ELF-1 (cell line): ENCODE measurements at regions not wholly inside any gene's neighbourhood (a gene's known extent, or its start where the extent isn't known, plus 50 kb on each side); places are given as distances from the start of the nearest gene placed in this dataset.
"Not testable (repeated sequence)": the region's sequence is repeated elsewhere in the genome, so short reads cannot be mapped to it uniquely, and the experiment has no call there.

ENCODE experiments used
- DNase-seq: peaks from one replicate; pipeline ENCODE4 v3.0.0-alpha.2; 2016; ENCODE audit warnings: low read depth, low spot score

- DNase-seq: no peak
Observed at GRCh38 chr6:112459758-112460304, 112.7 kb downstream of the RFPL4B start.

- no peak for DNase-seq
Observed at GRCh38 chr6:112464901-112465665, 118.0 kb downstream of the RFPL4B start.

- DNase-seq: no peak
Observed at GRCh38 chr6:112466373-112467151, 119.4 kb downstream of the RFPL4B start.

DNA sequence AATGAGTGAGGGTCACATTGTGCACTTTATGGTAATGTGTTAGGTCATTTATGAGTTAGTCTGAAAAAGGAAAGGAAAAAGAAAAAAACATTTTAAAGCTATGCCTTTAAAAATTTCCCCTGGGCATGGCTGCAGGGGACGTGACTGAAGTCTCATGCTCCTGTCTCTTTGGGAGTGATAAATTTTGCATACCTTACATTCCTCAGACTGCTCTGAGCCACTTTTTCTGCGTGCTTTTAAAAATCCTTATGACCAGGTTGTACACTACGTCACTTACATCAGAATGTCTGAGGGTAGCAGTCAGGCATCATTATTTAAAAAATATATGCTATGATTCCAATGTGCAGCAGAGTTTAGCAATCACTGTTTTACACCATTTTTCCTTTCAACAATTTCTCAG lies 121.2 kb downstream of the RFPL4B start:
- peak; percentile 24 for DNase-seq

DNA sequence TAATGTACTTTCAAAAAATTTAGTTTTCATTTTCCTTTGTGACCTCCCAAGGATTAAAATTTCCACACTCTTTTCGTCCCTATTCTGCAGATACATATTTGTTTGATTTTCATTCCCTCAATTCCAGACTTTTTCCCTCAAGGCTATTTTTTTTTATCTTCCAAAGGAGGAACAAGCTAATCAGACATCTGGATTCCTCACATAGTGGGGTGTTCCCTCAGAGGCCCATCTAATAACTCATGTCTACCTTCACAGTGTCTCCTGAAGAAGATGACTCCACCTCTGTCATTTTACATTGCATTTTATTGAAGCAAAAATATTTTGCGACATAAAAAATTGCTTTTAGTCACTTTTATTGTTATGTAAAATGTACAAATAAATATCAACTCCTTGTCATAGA lies 122.2 kb downstream of the RFPL4B start:
- DNase-seq: no peak

DNA sequence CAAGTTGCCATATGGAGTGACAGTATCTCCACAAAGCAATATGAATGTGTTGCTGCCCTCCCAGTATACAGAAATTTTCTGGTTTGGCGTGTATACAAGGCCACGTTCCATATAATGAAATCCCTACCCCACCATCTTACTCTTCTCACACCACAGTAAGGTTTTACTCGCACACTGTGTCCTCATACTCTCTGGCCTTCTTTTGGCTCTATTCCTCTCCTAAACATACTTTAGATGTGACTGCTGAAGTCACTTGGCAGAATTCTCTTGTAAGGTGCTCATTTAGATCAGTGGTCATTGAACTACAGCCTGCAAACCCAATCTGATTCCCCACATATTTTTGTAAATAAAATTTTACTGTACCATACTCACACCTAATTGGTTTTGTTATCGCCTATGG lies 123.2 kb downstream of the RFPL4B start:
- no peak for DNase-seq

- no peak for DNase-seq
Observed at GRCh38 chr6:112470950-112471349, 123.8 kb downstream of the RFPL4B start.

DNA sequence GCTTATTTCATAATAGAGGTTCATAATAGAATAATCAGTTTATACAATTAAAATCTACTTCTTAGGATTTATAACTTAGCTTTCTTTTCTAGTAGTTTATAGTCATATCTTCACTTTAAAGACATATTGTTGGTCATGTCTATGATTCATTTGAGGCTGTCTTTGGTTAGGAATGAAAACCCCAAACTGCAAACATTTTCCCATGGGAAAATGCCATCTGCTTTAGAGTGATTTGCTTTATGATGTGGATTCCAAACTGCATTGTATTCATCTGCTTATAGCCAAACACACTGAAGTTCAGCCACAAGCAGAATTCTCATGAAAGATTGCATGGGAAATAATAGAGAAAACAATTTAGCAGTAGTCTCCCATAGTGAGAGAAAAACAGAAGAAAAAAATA lies 128.0 kb downstream of the RFPL4B start:
- no peak for DNase-seq

- DNase-seq: no peak
Observed at GRCh38 chr6:112477125-112477524, 130.0 kb downstream of the RFPL4B start.

GRCh38 chr6:112478036-112478435 lies 130.9 kb downstream of the RFPL4B start:
- DNase-seq: no peak

DNA sequence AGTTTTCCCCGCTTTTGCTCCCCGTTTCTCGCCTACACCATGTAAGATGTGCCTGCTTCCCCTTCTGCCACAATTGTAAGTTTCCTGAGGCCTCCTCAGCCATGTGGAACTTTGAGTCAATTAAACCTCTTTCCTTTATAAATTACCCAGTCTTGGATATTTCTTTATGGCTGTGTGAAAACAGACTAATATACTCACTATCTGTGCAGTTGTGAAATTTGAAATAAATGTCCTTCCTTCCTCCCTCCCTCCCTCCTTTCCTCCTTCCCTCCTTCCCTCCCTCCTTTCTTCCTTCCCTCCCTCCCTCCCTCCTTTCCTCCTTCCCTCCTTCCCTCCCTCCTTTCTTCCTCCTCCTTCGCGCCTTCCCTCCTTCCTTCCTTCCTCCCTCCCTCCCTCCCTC lies 132.8 kb downstream of the RFPL4B start:
- DNase-seq: not testable (repeated sequence)

- DNase-seq: no peak
Observed at GRCh38 chr6:112480553-112480952, 133.4 kb downstream of the RFPL4B start.

GRCh38 chr6:112481211-112481610 lies 134.1 kb downstream of the RFPL4B start:
- no peak for DNase-seq

DNA sequence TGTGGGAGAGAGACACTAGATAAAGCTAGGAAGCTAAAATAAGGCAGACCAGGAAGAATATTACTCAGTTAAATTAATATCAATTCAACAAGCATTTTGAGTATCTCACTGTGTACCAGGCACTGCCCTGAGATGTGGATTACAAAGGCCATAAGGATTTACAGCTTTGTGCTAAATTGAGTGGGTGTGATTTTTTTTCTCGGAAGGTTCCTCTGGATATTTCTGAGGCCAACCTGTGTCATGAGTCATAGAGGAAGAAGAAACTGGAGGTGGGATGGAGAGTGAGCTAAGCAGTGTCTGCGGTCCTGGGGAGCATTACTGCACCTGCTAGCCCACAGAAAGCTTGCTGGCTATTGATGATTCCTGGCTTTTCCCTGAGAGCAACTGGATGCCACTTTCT lies 135.2 kb downstream of the RFPL4B start:
- no peak for DNase-seq

DNA sequence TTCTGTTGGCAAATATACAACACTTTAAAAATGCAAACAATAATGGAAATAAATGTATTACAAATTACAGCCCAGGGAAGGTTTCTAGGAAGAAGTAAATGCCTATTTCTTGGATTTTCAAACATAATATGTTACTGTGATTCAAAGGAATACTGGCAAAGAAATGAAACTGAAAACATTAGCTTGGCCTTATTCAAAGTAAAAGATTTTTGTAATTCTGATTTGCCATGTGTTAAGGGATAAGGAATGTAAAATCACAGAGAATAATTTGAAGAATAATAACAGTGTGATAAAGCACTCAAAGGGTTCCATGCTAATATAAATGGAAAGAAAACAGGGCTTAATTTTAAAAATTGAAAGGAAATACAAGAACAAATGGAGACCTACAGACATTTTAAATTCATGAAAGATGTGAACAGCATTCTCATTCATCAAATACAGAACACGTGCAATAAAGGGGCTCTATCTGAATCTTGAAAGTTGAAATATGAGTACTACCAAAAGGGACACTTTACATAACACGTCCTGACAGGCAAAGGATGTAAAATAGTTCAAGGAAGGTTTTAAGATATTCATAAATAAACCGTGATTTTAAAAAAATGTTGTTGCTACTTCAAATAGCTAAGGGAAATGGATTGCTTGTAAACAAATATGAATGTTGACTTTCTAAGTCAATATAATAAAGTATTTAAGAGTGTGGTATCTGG lies 138.1 kb downstream of the RFPL4B start:
- DNase-seq: no peak

DNA sequence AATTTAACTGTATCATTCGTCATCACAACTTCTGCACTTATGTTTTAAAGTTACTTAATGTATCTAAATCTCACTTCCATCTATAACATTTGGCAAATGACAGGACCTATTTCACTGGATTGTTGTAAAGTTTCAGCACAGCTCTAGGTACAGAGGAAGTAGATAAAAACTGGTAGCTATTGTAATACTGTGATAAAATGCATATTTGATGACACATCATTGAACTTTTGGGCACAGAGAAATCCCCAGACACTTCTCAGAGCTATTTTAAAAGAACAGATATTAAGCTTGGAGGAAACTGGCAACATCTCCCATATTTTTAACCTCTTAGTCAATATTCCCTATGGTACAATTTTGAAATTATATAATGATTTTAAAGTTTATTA lies 138.7 kb downstream of the RFPL4B start:
- DNase-seq: no peak

DNA sequence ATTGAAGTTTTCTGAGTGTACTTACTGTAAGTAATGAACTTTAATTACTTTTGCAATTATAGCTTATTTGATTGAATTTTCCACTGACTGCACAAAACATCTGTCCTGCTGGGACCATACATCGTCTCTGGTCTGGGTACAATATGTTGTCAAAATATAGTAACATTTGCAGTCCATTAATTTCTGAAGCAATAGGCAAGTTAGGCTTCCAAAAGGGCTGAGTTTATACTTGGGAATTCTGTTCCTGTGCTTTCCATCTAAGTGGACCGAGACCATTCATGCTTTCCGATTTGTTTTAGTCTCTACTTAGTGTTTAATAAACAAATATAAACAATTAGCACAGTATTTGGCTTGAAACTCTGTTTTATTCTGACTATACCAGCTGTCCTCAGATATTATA lies 139.3 kb downstream of the RFPL4B start:
- no peak for DNase-seq

DNA sequence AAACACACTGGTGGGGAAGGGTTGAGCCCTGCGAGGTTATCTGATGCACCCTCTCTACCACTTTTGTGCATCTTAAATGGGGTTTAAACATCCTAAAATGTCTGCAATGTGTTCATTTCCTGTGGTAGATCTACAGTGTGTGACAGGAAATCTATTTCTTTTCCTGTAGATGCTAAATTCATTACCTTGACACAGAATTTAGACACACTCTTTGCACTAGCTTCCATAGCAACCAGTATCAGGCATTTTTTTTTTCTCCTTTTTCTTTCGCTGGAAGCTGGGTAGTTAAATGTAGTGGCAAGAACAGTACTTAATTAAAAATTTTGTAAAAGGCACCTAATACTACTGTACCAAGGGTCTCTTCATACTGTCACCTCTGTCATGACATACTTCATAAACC lies 141.1 kb downstream of the RFPL4B start:
- DNase-seq: no peak

- peak; percentile 16 for DNase-seq
Observed at GRCh38 chr6:112501705-112502104, 154.6 kb downstream of the RFPL4B start.

GRCh38 chr6:112502351-112503090 lies 155.4 kb downstream of the RFPL4B start:
- DNase-seq: no peak

DNA sequence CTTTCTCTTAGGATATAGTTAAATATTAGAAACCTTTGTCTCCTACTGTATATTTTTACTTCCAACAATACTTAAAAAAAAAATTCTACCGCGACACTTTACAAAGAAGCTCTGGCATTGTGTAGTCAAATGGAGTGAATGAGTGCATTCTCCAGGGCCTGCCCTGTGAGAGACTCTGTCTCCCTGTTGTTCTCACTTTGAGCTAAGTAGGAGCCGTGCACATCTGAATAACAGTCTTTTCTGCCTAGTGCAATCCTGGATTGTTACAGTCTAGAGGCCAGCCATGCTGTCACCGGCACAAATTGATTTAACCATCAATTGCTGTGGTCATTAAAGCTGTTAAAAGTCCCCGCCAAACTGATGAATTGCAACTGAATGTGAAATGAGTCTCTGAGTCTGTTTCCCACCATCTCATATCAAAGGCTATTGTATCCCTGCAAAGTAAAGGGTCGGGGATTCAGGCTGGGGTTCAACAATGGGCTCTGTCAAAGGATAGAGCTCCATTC lies 156.0 kb downstream of the RFPL4B start:
- peak; percentile 30 for DNase-seq
